Brain microvascular endothelial cell (primary cell): ENCODE measurements at regions not wholly inside any gene's neighbourhood (a gene's known extent, or its start where the extent isn't known, plus 50 kb on each side); places are given as distances from the start of the nearest gene placed in this dataset.

Experiments
- DNase-seq: peaks from one replicate; pipeline ENCODE4 v3.0.0-alpha.2; 2020
- H3K27ac ChIP-seq: fragments of 250-450 bp; sonication (Bioruptor Pico); 2 replicates; pipeline ENCODE4 v1.5.1; 2020; ENCODE audit warnings: mild to moderate bottlenecking, moderate library complexity
- H3K27me3 ChIP-seq: fragments of 250-450 bp; sonication (Bioruptor Pico); replicated peaks from 2 replicates; pipeline ENCODE4 v1.5.1; 2020; ENCODE audit warnings: mild to moderate bottlenecking
- H3K36me3 ChIP-seq: fragments of 250-450 bp; sonication (Bioruptor Pico); replicated peaks from 2 replicates; pipeline ENCODE4 v1.5.1; 2020; ENCODE audit warnings: mild to moderate bottlenecking
- H3K4me3 ChIP-seq: 2 replicates; pipeline ENCODE4 v1.5.1; 2011; ENCODE audit warnings: low read depth, mild to moderate bottlenecking, control low read depth, low read length, moderate library complexity
- CTCF ChIP-seq: IDR thresholded peaks from 2 replicates; pipeline ENCODE4 v1.5.1; 2011; ENCODE audit warnings: low read depth, mild to moderate bottlenecking, moderate library complexity, low read length, control low read depth, inconsistent platforms; ENCODE audit errors: missing control alignments
- in situ Hi-C: cut with HindIII; loops from 2 replicates; pipeline ENCODE4 v1.10.0; 2017; ENCODE audit warnings: low sequenced_read_pairs, low pct_ligation_motif_present

GRCh38 chr7:56174346-56174874, 58.2 kb upstream of the NUPR2 start:
- in situ Hi-C loops = no loop called here
- TF ChIP-seq CTCF = no peak

More at GRCh38 chr7:56174346-56174874, 58.2 kb upstream of the NUPR2 start:
- no peak overlapping the region for H3K27ac ChIP-seq
- no peaks in the 10 kb centered on the region for H3K36me3 ChIP-seq
- H3K27me3 ChIP-seq = no peaks in the 10 kb centered on the region
- no peak for DNase-seq
- H3K4me3 ChIP-seq = no peak overlapping the region
